ENCODE measurements at regions not wholly inside any gene's neighbourhood (a gene's known extent, or its start where the extent isn't known, plus 50 kb on each side); places are given as distances from the start of the nearest gene placed in this dataset.
A peak's percentile ranks its signal among the peaks of the same experiment; 100 is the strongest.
"Not testable (repeated sequence)": the region's sequence is repeated elsewhere in the genome, so short reads cannot be mapped to it uniquely, and the experiment has no call there.

DNA sequence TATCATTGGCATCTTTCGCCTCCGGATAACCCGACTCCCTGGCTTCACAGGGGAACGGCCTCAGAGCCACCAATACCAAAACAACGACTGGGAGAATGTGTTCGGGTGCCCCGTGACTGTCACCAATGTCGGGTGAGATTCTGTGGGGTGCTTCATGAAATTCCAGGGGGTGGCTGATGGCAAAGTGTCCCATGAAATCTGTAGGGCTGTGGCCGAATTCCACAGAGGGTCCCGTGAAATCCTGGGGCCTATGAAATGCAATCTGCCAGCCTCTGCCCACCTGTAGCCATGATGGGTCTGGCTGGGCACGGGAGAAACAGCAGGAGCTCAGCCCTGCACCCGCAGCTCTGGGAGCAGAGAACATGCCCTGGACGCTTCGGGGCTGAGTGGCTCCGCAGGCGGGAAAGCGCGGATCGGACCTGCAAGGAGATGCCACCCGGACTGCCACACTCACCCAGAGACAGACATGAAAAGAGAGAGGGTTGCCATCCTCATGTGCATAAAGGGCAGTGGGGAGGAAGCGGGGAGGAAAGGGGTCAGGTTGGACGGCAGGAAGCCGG is 192.4 kb downstream of the OLFM1 start:
- DNase-seq = no peak

GRCh38 chr9:135280666-135281065 is 193.2 kb downstream of the OLFM1 start:
- DNase-seq = no peak

DNA sequence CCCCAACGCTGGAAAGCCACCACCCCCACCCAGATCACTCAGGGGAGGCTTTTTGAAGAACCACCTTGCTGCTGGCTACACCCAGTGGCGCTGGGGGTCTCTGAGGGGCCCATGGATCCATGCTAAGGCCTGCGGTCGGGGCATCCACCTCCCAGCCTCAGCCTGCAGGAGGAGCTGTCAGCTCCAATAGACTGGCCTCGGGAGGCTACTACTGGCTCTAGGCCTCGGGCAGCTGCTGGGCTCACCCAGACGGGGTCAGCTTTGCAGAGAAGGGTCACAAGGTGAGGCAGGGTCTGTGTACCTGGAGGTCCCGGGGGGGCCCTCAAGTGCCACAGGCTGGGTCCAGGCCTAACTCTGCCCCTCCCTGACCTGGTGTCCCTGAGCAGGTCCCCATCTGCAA is 193.7 kb downstream of the OLFM1 start:
- DNase-seq = peak; percentile 48

GRCh38 chr9:135281791-135282737 is 194.6 kb downstream of the OLFM1 start:
- no peak for DNase-seq

DNA sequence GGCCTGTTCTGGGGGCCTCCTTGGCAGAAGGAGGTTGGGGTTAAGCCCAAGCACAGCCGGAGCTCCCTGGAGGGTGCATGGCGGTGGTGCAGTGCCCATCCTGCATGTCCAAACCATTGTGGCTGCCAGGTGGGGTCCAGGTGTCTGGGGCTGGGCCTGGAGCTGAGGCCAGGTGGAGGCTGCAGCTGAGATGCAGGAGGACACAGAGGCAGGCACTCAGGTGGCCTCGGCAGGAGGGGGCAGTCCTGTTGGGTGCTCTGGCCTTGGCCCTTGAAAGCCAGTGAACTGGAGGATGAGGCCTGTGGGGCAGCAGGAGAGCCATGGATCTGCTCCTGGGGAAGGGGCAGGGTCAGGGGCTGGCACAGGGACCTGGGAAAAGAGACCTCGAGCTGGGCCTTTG is 195.3 kb downstream of the OLFM1 start:
- DNase-seq = no peak

DNA sequence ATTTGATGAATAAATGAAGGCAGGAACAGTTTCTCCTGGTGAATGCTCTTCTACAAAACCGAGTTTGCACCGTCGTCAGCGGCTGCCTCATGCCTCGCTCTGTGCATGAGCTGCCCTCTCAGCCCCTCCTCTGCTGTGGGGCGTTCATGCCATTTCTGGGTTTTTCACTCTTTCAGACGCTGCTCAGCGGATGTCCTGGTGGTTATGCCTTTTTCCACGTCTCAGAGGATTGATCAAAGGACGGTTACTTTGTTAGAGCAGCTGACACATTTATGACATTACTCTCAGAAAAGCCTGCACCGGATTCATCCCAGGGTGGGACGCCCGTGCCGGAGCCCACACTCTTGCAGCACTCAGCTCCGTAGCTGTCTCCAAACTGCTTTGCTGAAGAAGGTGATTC is 195.9 kb upstream of the PPP1R26 start:
- DNase-seq = no peak

- DNase-seq = no peak
Observed at GRCh38 chr9:135284386-135285134, 195.0 kb upstream of the PPP1R26 start.

GRCh38 chr9:135286187-135286925 is 193.2 kb upstream of the PPP1R26 start:
- DNase-seq = not testable (repeated sequence)

GRCh38 chr9:135286961-135287360 is 192.6 kb upstream of the PPP1R26 start:
- DNase-seq = no peak

DNA sequence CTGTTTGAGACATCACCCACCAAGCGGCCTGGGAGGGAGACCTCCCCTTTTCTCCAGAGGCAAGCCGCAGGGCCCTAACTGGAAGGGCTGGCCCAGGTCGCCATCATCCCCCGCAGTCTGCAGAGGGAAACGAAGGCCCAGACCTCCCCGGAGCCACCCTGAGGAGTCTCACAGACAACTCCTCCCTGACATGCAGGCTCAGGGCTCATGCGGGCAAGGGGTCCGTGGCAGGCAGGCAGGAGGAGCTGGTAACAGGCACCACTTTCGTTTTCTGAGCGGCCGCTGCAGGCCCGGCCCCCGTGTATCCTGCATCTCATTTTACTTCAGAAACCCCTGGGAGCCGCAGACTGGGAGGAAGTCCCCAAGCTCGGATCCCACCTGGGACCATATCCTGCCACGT is 192.0 kb upstream of the PPP1R26 start:
- DNase-seq = no peak

DNA sequence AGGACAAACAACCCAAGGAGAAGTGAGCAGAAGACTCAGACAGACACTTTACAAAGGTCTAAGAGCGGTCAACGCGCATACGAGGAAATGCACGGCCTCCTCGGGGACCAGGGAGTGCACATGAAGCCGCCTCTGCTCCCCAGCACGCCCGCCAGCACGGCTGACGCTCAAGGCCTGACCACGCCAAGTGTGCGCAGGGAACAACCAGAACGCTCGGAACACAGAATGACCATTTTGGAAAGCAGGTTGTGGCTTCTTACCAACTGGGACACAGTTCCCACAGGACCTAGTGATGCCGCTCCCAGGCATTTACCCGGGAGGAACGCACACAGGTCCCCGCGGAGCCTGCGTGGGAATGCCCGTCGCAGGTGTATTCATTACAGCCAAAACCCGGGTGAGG is 191.5 kb upstream of the PPP1R26 start:
- DNase-seq = no peak

- no peak for DNase-seq
Observed at GRCh38 chr9:135289081-135289491, 190.5 kb upstream of the PPP1R26 start.

DNA sequence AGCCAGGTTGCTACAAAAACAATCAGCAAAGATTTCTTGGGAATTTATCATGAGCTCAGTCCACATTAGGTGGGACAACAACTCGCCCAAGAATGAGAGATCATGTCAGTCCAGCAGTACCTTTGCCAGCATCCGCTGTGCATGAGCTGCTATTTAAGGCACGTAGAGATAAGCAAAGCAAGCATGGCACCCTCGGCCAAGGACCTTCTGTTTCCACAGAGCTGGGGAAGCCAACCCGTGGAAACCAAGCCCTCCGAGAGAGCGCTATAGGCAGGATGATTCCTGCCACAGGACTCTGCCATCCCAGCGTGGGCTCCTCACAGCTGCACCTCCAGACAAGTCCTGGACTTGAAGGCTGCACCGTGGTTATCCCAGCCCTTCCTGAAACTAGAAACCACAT is 189.5 kb upstream of the PPP1R26 start:
- no peak for DNase-seq

GRCh38 chr9:135290566-135290965 is 189.0 kb upstream of the PPP1R26 start:
- DNase-seq = no peak

- no peak for DNase-seq
Observed at GRCh38 chr9:135291165-135291564, 188.4 kb upstream of the PPP1R26 start.

DNA sequence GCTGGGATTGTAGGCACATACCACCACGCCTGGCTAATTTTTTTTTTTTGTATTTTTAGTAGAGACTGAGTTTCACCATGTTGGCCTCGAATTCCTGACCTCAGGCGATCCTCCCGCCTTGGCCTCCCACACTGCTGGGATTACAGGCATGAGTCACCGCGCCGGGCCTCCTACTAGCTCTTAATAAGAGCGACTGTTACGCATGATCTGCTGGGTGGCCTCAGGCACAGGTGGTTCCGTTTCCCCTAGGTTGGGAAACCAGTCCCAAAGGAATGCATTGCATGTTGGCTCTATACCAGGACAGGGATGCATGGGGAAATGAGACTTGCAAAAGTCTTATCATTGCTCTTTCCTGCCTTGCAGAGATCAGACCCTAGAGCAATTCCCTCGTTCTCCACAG is 184.7 kb upstream of the PPP1R26 start:
- no peak for DNase-seq

DNA sequence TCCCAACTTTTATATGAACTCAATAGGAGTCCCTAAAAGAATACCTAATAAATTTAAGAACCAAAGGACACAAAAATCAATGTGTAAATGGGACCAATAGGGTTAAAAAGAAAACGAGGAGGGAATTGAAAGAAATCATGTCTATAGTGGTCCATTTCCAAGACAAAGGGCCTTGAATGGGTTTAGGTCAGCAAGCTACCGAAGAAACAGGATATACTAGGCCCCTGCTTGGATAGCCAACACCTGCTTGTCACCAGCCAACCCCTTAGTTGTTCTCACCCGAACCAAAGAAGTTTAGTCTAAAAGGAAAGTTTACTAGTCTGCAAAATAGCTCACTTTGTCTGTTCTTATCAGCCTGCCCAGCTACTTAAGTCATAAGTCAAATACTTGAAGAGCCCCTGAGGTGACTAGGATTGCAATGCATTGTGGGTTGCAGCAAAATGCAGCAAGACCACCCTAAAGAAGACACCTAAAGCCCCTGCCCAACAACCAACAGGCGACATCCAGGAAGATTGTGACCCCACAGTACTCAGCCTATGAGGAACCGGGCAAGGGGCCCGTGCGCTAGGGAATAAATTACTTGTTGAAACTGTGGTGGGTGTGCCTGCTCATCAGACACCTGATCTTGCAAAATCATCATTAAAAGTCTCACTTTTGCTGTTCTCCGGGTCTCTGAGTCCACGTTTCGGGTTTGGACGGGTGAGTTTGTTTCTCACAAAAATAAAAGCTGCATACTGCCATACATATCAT is 183.9 kb upstream of the PPP1R26 start:
- DNase-seq = no peak

- DNase-seq = no peak
Observed at GRCh38 chr9:135296735-135297455, 182.7 kb upstream of the PPP1R26 start.

DNA sequence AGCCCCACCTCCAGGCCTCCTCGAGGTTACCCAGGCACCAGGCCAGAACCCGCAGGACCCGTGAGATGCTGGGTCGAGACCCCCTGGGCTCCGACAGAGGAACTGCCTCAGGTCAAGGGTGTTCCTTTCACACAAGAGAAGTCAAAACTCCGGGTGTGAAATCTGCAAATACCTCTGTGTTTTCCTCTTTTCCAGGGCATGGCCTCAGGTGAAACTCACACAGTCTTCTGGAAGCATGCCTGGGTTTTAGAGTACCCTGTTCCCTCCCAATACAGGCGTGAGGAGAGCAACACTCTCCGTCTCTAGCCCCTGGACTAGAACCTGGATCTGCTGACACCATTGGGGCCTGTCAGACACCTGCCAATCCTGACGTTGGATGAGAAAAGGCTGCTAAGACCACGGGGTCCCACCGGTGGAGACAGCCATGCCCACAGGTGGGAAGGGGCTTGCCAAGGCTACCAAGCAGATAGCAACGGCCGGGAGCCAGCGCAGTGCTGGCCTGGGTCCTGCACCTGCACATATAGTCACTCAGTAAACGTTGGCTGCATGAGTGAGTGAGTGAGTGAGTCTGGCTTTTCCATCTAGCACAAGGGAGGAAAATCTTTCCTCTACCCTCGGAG is 182.0 kb upstream of the PPP1R26 start:
- no peak for DNase-seq

DNA sequence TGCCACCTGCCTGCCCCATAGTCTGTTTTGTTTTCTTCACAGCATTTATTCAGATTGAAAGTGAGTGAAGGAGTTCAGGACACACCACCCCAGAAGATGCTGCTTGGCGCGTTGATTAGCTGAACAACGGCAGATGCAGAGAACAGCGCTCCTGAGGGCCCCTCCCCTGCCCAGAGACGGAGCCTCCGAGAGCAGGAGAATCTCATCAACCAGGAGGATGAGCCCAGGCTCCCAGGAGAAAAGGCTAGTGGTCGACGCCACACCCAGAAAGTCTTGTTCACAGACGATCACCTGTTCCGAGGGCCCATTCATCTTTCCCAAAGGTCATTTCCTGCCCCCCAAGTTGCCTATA is 180.4 kb upstream of the PPP1R26 start:
- no peak for DNase-seq

DNA sequence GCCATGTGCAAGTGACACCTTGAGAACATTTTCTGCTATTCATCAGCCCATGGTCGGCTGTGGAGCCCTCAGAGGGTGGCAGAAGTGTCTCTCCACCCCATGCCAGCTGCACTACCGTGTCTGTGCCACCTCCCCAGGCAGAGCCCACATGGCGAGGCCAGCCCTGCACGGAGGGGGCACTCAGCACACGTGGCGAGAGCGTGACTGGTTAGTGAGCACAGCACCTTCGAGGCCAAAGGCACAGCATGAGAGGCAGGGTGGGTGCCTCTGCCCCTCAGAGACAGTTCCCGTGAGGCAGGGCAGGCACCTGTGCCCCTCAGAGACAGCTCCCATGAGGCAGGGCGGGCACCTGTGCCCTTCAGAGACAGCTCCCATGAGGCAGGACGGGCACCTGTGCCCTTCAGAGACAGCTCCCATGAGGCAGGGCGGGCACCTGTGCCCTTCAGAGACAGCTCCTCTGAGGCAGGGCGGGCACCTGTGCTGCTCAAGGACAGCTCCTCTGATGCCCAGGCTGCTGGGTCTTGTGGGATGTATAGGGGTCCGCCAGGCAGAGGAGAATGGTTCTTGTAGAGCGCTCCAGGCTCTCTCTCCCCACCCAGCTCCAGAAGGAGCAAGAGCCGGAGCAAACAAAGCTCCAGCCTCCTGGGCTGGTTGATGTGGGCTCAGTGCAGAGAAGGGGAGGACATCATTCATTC is 179.8 kb upstream of the PPP1R26 start:
- DNase-seq = no peak

Measured in 8988T (cell line).